Uterus (tissue), 3 donors: ENCODE measurements at regions not wholly inside any gene's neighbourhood (a gene's known extent, or its start where the extent isn't known, plus 50 kb on each side); places are given as distances from the start of the nearest gene placed in this dataset.

ENCODE experiments used
- DNase-seq, 2 donors: peaks; one replicate each; pipeline ENCODE4 v3.0.0-alpha.2; 2019 to 2020
- H3K27ac ChIP-seq, 2 donors: fragments of 200-600 bp; sonication (generic); 1 replicate in 1 of 2; 2 replicates in 1 of 2; pipeline ENCODE4 v1.5.1; 2016 to 2018
- H3K27me3 ChIP-seq, 2 donors: fragments of 200-600 bp; sonication (generic); one replicate each; pipeline ENCODE4 v1.5.1; 2018 to 2019; ENCODE audit warnings: control low read depth in 1 of 2
- H3K36me3 ChIP-seq, 2 donors: fragments of 200-600 bp; sonication (generic); one replicate each; pipeline ENCODE4 v1.5.1; 2019; ENCODE audit warnings: control low read depth in 1 of 2
- H3K4me1 ChIP-seq, 2 donors: fragments of 200-600 bp; sonication (generic); one replicate each; pipeline ENCODE4 v1.5.1; 2018 to 2019; ENCODE audit warnings: control low read depth in 1 of 2
- H3K4me3 ChIP-seq, 2 donors: fragments of 200-600 bp; sonication (generic); 1 replicate in 1 of 2; 2 replicates in 1 of 2; pipeline ENCODE4 v1.5.1; 2018 to 2019; ENCODE audit warnings: mild to moderate bottlenecking in 1 of 2
- H3K9me3 ChIP-seq, 2 donors: fragments of 200-600 bp; sonication (generic); one replicate each; pipeline ENCODE4 v1.5.1; 2019; ENCODE audit warnings: control low read depth in 1 of 2
- CTCF ChIP-seq, 4 experiments: fragments of 200-600 bp in 2 of 4; fragments of 450-650 bp in 2 of 4; sonication (generic) in 2 of 4; IDR thresholded peaks; one replicate each; pipeline ENCODE4 v1.5.1; 2016 to 2019; ENCODE audit warnings: antibody characterized with exemption in 4 of 4, mild to moderate bottlenecking in 2 of 4, moderate library complexity in 1 of 4
- POLR2A ChIP-seq, 2 donors: fragments of 450-650 bp; IDR thresholded peaks; one replicate each; pipeline ENCODE4 v1.6.1; 2016; ENCODE audit warnings: antibody characterized with exemption in 2 of 2, mild to moderate bottlenecking in 1 of 2, moderate library complexity in 1 of 2
- intact Hi-C: fragments of 100-400 bp; cut with DNase I; formaldehyde crosslinking; loops from one replicate; pipeline ENCODE4 v1.15.1; 2023; ENCODE audit warnings: low total_unique reads
- donor health status: DM: yes; HTN: yes; CAD: no.

DNA sequence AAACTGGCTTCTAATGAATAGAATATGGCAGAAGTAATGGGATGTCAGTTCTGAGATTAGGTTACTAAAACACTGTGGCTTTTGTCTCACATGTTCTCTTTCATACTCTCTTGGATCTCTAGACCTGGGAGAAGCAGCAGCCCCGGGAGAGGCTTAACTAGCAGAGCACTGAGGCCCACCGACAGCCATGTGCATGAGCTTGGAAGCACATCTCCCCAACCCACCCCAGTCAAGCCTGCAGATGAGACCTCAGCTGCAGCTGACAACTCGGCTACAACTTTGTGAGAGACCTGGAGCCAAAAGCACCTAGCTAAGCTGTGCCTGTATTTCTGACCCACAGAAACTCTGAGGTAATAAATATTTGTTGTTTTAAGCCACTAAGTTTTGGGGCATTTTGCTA, 100.8 kb downstream of the TRIM29 start:
- no peak for TF ChIP-seq POLR2A (IDR thresholded peaks at IDR 0.05)
- no peak for TF ChIP-seq CTCF (IDR thresholded peaks at IDR 0.05)

DNA sequence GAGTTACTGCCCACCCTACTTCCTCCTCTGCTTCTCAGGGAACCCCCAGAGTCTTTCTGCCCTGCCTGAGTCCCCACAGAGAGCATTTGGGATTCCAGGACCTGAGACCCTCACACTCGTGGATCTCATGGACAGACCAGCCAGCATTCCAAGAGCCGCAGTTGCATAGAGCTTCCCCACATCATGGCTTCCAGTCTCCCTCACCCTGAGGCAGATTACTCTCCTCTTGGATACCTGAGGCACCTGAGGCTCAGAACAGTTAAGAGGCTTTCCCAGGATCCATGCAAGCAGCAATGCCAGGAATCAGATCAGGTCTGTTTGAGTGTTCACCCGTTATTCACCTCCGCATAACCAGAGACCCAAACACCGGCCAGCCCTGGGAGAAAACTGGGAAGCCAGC, 102.2 kb downstream of the TRIM29 start:
- Histone ChIP-seq H3K4me1 (no peaks in the 10 kb centered on the region), H3K27ac (no peak overlapping the region), H3K36me3 (no peaks in the 10 kb centered on the region), H3K9me3 (no peaks in the 10 kb centered on the region), H3K4me3 (no peak overlapping the region), H3K27me3 (no peaks in the 10 kb centered on the region)
- no peak for DNase-seq
- intact Hi-C loops = no loop called here
- no peak for TF ChIP-seq CTCF (IDR thresholded peaks at IDR 0.05)
- no peak for TF ChIP-seq POLR2A (IDR thresholded peaks at IDR 0.05)

More for the DNA sequence above, 100.8 kb downstream of the TRIM29 start:
- no peaks in the 10 kb centered on the region for H3K9me3 ChIP-seq
- H3K27ac ChIP-seq = no peak overlapping the region
- no peak for DNase-seq
- H3K36me3 ChIP-seq = no peaks in the 10 kb centered on the region
- no peaks in the 10 kb centered on the region for H3K4me1 ChIP-seq
- H3K27me3 ChIP-seq = no peaks in the 10 kb centered on the region
- H3K4me3 ChIP-seq = no peak overlapping the region
- intact Hi-C loops = no loop called here

DNA sequence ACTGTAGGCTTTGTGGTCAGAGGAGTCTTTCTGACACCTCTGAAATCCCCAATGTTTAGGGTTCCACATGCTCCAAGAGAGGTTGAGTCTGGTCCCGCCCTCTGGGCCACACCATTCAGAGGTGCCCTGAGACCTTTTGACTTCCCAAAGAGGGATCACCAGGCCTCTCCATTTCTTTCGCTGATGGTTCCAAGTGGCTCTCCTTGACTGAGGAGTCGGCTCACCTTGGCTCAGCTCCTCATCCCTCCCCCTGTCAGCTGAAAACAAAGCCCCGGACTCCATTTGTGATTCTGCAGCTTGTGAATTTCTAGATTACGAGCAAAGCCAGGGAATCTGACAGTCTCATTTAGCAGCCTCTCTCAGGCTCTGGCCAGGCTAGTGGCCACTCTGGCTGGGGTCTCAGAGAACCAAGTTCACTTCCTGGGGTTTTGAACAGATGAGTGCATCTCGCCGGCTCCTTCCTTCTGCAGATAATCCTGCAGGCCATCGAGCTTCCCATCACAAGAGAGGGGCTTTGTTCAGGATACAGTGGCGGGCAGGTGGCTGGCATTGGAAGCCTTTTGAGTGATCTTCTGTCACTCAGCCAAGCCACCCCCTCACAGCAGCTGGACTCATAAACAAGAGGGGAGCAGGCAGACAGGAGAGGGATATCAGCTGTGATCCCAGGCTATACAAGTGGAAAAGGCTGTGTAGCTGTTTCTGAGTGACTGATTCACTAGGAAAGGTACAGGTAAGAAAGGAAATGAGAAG, 102.9 kb downstream of the TRIM29 start:
- Histone ChIP-seq H3K4me3 (no peak overlapping the region), H3K4me1 (no peaks in the 10 kb centered on the region), H3K27me3 (no peaks in the 10 kb centered on the region), H3K9me3 (no peaks in the 10 kb centered on the region), H3K27ac (no peak overlapping the region), H3K36me3 (no peaks in the 10 kb centered on the region)
- intact Hi-C loops = no loop called here
- no peak for DNase-seq
- TF ChIP-seq CTCF (IDR thresholded peaks at IDR 0.05) = no peak
- TF ChIP-seq POLR2A (IDR thresholded peaks at IDR 0.05) = no peak

DNA sequence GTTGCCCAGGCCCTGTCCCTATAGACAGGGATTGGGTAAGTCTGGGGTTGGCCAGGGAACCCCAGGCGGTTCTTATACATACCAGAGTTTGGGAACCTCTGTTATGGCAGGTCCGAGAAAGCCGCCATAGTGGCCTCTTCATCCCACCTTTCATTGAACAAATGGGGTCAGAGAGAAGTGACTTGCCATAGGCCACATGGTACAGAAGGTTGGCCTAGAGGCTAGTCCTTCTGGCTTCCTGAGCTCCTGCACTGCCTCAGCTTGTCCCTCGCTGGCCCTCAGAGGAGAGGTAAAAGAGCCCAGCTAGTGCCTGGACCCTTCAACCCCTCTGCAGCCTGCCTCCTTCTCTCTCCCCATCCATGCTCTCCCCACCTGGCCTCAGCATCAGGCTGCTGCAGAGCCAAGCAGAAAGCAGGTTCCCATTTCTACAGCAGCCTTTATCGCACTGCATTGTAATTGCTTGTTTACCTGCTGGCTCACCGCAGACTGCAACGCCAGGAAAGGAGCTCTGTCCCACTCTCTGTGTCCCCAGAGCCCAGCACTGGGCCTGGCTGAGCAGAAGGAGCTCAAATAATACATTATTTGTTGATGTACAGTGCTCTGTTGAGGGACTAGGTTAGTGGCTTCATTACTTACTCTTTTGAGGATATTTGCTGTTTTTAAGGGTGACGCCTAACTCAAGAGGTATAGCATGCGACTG, 103.6 kb downstream of the TRIM29 start:
- no peaks in the 10 kb centered on the region for H3K27me3 ChIP-seq
- intact Hi-C loops = no loop called here
- no peak for TF ChIP-seq CTCF (IDR thresholded peaks at IDR 0.05)
- no peak for TF ChIP-seq POLR2A (IDR thresholded peaks at IDR 0.05)
- H3K36me3 ChIP-seq = no peaks in the 10 kb centered on the region
- DNase-seq = no peak
- no peaks in the 10 kb centered on the region for H3K4me1 ChIP-seq
- no peak overlapping the region for H3K27ac ChIP-seq
- H3K4me3 ChIP-seq = no peak overlapping the region
- no peaks in the 10 kb centered on the region for H3K9me3 ChIP-seq

GRCh38 chr11:120032766-120033390, 105.0 kb downstream of the TRIM29 start:
- H3K27me3 ChIP-seq = no peaks in the 10 kb centered on the region
- no peak overlapping the region for H3K4me3 ChIP-seq
- intact Hi-C loops = no loop called here
- no peaks in the 10 kb centered on the region for H3K9me3 ChIP-seq
- TF ChIP-seq POLR2A (IDR thresholded peaks at IDR 0.05) (no peak), CTCF (IDR thresholded peaks at IDR 0.05) (no peak)
- no peaks in the 10 kb centered on the region for H3K36me3 ChIP-seq
- no peak overlapping the region for H3K27ac ChIP-seq
- no peaks in the 10 kb centered on the region for H3K4me1 ChIP-seq
- no peak for DNase-seq
